COLO829 (cell line): ENCODE measurements at regions not wholly inside any gene's neighbourhood (a gene's known extent, or its start where the extent isn't known, plus 50 kb on each side); places are given as distances from the start of the nearest gene placed in this dataset.
A peak's percentile ranks its signal among the peaks of the same experiment; 100 is the strongest.

Experiments used
- DNase-seq: peaks from one replicate; pipeline ENCODE4 v3.0.0; 2012; ENCODE audit warnings: low spot score

GRCh38 chr17:77458202-77459017, 317.6 kb downstream of the SEC14L1 start:
- DNase-seq = no peak

GRCh38 chr17:77459018-77459755, 318.4 kb downstream of the SEC14L1 start:
- DNase-seq = no peak

GRCh38 chr17:77460514-77461046, 319.8 kb downstream of the SEC14L1 start:
- DNase-seq = no peak

GRCh38 chr17:77461277-77462057, 320.7 kb downstream of the SEC14L1 start:
- DNase-seq = no peak

- no peak for DNase-seq
Measured at GRCh38 chr17:77462090-77462489, 321.3 kb downstream of the SEC14L1 start.

- no peak for DNase-seq
Measured at GRCh38 chr17:77462553-77463497, 322.1 kb downstream of the SEC14L1 start.

GRCh38 chr17:77464988-77465357, 324.2 kb downstream of the SEC14L1 start:
- DNase-seq = no peak

- no peak for DNase-seq
Measured at GRCh38 chr17:77465358-77466041, 324.7 kb downstream of the SEC14L1 start.

- DNase-seq = no peak
Measured at GRCh38 chr17:77466140-77466539, 325.4 kb downstream of the SEC14L1 start.

GRCh38 chr17:77466596-77467223, 325.9 kb downstream of the SEC14L1 start:
- DNase-seq = no peak

GRCh38 chr17:77467521-77467920, 326.8 kb downstream of the SEC14L1 start:
- DNase-seq = no peak

GRCh38 chr17:77468897-77469296, 328.1 kb downstream of the SEC14L1 start:
- DNase-seq = no peak

GRCh38 chr17:77470330-77470786, 329.6 kb downstream of the SEC14L1 start:
- DNase-seq = no peak

- DNase-seq = no peak
Measured at GRCh38 chr17:77470800-77471733, 330.3 kb downstream of the SEC14L1 start.

- DNase-seq = peak; percentile 65
Measured at GRCh38 chr17:77471984-77472461, 331.3 kb downstream of the SEC14L1 start.

- DNase-seq = peak; percentile 44
Measured at GRCh38 chr17:77472468-77473310, 331.9 kb downstream of the SEC14L1 start.

GRCh38 chr17:77473615-77474226, 333.0 kb downstream of the SEC14L1 start:
- DNase-seq = no peak
